GM21737 (cell line): ENCODE measurements at regions not wholly inside any gene's neighbourhood (a gene's known extent, or its start where the extent isn't known, plus 50 kb on each side); places are given as distances from the start of the nearest gene placed in this dataset.

Experiments used
- ATAC-seq: cut with Tn5 transposase; IDR thresholded peaks from one replicate; pipeline ENCODE4 v1.9.1; 2021; ENCODE audit warnings: mild to moderate bottlenecking, moderate library complexity; ENCODE audit not compliant: unreplicated experiment

DNA sequence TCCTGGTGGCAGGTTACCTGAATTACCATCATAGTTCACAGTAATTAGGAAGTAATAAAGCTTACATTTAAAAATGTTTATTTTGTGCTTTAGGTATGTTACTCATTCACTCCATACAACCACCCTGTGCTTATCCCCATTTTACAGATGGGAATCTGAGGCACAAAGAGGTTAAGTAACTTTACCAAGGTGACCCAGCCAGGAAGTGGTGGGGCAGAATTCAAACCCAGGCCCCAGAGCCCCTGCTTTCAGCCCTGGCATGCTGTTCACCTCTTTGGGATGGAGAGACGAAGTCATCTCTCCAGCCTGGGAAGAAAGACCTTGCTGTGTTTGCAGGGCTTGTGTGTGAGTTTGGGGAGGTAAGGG, 285.6 kb upstream of the TPM1 start:
- ATAC-seq, result no peak

GRCh38 chr15:62757535-62757934, 285.0 kb upstream of the TPM1 start:
- ATAC-seq, result no peak

DNA sequence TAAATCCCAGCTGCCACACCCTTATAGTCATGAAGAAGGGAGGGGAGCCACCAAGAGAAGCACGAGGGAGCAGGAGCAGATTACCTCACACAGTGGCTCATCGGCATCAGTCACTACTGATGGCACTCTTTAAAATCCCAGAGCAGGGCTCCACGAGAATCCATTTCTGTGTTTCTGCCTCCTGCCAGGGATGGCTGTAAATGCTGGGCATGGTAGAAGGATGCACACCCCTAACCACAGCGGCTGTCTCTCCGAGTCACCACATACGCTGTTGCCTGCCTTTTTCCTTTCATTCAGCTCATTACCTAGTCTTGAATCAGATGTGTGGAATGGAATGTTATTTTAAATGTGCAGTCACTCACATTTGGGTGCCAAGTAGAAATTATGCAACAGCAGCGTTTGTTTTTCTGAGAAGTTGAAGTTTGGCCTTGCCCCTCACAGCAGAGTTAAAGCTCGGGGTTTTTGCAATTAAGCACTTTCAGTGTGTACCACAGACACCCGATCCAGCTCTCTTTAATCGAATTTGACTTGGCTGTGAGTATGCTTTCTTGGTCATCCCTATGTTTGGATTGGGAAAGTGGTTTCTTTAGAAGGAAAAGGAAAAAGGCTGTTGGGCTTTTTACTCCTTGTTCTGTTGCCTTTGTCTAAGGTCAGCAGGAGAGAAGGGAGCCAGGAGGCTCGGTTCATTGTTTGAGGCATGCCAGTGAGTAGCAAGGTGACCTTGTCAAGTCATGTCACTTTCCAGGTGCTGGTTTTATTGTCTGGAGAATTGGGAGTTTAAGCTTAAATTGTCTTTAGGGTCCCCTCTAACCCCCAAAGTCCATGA, 284.2 kb upstream of the TPM1 start:
- ATAC-seq, result no peak

DNA sequence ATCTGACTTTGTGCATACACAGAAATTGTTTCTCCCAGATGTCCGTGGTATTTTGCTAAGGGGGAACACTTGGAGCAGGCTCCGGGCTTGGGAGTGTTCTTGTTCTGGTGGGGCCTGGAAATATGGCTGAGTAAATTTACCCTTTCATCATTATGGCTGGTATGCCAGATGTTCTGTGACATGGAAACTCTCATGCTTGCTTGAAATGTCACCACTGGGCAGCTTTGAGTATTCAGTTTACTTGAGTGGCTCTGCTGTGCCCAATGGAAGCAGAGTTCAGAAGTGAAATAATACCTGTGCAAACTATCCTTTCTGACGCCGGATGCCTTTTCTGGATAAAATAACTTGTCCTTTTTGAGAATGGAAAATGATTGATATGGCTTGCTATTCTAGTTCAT, 283.6 kb upstream of the TPM1 start:
- ATAC-seq, result no peak

DNA sequence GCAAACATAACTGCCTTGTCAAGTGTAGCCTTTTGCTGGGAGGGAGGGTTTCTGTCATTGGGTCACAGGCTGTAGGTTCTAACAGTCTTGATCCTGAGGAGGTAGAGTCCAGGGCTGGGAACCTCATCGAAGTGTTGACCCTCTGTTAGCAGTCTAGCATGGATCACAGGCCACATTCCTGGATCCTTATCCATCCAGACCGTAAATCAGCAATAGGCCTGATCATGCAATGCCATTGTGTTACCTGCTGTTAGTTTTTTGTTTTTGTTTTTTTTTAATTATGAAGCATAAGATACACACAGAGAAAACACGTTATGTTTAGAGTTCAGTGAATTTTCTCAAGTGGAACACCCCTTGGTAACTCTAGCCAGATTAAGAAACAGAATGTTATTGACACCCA, 282.0 kb upstream of the TPM1 start:
- no peak for ATAC-seq

DNA sequence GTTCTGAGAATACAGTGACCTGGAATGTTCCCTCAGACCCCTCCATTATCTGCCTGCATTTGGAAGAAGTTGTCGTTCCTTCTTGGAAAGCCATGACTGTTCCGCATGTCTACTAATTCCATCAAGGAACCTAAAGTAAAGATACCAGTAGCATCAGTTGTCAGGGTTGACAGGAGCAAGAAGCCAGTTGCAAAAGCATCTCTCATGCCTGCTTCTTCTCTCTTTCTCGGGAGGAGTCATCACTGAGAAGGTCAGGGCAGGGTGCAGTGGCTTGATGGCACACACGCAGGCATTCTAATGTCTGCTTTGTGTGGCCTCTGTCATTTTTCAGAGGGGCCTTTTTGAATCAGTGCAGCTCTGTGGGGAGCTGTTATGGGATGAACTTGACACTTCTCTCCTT, 276.6 kb upstream of the TPM1 start:
- no peak for ATAC-seq

GRCh38 chr15:62766599-62766998, 275.9 kb upstream of the TPM1 start:
- ATAC-seq, result no peak

GRCh38 chr15:62769604-62770003, 272.9 kb upstream of the TPM1 start:
- ATAC-seq, result no peak

- no peak for ATAC-seq
Measured at GRCh38 chr15:62770111-62770660, 272.4 kb upstream of the TPM1 start.

GRCh38 chr15:62770752-62771151, 271.8 kb upstream of the TPM1 start:
- ATAC-seq, result no peak

DNA sequence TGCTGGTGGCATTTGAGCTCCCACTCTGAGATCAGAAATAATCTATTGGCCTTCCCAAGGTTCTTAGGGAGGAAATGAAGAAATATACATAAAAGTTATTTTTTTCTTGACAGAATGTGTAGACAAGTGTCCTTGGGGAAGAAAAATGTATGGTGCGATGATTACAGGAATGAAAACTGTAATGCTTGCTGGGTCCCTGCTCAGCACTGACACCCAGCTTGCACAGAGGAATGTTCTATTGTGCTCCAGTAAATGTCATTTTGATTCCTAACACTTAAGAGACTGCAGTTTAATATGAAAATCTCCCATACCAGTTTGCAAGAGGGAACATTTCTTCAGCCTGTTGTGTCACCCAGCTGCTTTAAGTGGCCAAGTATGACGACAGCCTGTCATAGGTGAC, 271.3 kb upstream of the TPM1 start:
- no peak for ATAC-seq

- ATAC-seq, result no peak
Measured at GRCh38 chr15:62773369-62774165, 269.0 kb upstream of the TPM1 start.

DNA sequence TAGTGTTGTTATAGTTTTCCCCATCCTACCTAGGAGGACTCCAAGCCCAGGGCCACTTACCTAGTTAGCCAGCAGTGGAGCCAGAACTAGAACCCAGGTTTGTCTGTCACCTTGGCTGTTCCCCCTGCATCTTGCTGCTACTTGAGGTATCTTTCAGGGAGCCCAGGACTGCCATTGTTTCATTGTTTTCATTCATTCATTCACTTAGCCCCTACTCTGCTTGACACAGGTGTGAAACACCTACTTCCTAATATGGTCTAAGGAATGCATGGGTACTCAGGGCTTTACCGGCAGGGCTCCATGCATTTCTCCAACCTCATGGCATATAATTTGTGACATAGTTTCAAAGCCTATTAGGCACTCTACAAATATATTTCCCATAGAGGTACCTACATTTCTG, 266.6 kb upstream of the TPM1 start:
- no peak for ATAC-seq

- no peak for ATAC-seq
Measured at GRCh38 chr15:62777671-62778070, 264.9 kb upstream of the TPM1 start.

- no peak for ATAC-seq
Measured at GRCh38 chr15:62779036-62779770, 263.3 kb upstream of the TPM1 start.

DNA sequence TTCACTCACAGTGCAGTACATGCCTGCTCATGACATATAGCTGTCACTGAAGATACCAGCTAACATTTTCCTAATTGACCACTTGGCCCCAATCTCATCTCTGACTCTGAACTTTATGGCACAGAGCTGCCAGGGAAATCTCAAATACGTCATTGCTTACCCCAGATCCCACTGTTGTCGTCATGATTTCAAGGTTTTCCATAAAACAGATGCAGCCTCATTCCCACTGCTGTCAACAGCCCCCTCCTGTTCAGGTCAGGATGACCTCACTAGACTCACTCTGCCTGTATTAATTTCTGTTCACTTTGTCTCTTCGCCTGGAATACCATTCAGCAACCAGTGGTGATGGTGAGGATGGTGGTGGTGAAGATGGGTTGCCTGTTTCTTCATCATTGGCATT, 262.6 kb upstream of the TPM1 start:
- no peak for ATAC-seq

DNA sequence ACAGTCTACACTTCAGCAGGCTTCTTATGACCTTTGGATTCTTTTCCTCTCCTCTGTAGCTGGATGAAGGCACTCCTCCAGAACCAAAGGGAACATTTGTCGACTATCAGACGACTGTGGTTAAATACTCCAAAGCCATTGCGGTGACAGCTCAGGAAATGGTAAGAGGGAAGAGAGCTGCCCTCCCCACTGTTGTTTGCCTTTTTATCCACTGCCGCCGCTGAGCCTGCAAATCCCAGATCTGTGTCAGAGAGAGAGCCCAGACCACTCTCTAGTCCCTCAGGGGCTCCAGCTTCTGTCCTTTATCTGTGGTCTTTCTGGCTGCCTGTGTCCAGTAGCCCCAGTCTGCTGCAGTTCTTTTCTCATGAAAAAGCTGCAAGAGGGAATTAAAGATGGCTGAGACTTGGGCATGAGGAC, 261.5 kb upstream of the TPM1 start:
- ATAC-seq, result no peak

- ATAC-seq, result no peak
Measured at GRCh38 chr15:62782071-62782841, 260.3 kb upstream of the TPM1 start.

DNA sequence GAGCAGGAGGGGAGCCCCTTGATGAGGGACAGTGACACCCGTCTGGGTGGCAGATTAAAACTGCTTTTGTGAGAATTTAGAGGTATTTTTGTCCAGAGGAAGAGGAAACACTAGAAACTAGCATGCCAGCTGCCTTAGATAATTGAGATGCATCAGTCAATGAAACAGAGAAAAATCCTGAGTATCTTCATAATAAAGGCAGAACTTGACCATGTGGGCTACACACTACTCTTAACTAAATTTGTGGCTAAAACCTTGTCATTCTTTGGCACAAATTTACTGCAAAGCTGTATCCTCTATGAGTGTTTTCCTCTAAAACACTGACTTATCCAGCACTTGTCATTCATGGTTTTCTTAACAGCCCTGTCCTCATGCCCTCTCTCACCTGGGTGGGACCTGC, 259.7 kb upstream of the TPM1 start:
- no peak for ATAC-seq

DNA sequence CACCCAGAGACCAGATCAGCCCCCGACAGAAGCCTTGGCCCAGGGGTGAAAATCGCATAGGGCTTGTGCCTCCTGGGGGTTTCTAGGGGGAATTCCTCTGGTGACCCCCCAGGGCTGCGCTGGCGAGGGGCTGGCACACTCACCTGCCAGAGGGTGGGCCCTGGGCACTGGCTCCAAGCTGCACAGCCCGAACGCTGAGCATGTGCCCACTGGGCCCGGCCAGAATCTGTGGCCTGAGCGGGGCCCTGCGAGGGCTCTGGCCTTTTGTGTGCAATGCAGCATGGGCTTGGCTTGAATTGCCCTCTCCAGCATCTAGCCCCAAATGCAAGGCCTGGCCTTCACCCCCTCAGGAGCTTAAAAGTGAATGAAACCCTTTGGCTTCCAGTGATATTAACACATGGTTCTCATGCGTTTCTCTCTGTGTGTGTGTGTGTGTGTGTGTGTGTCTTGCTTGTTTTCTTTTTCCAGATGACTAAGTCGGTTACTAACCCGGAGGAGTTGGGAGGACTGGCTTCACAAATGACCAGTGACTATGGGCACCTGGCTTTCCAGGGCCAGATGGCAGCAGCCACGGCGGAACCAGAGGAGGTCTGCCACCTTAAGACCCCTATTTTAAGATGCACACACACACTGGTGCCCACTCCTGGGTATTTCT, 259.1 kb upstream of the TPM1 start:
- ATAC-seq, result no peak
